KMS-11 (cell line): ENCODE measurements at regions not wholly inside any gene's neighbourhood (a gene's known extent, or its start where the extent isn't known, plus 50 kb on each side); places are given as distances from the start of the nearest gene placed in this dataset.

Source experiments
- H2AFZ ChIP-seq: fragments of 200-600 bp; sonication (generic); 2 replicates; pipeline ENCODE4 v1.6.1; 2016; ENCODE audit warnings: antibody characterized with exemption, mixed run types, low read depth
- H3K27ac ChIP-seq: fragments of 200-600 bp; sonication (generic); 2 replicates; pipeline ENCODE4 v1.6.1; 2016; ENCODE audit warnings: mild to moderate bottlenecking, mixed run types
- H3K27me3 ChIP-seq: fragments of 200-600 bp; sonication (generic); 2 replicates; pipeline ENCODE4 v1.6.1; 2017; ENCODE audit warnings: mild to moderate bottlenecking, low read depth, mixed run types, moderate library complexity; ENCODE audit not compliant: insufficient read depth
- H3K36me3 ChIP-seq: fragments of 200-600 bp; sonication (generic); 2 replicates; pipeline ENCODE4 v1.6.1; 2017; ENCODE audit warnings: mild to moderate bottlenecking, mixed run types; ENCODE audit not compliant: insufficient read depth
- H3K4me1 ChIP-seq: fragments of 200-600 bp; sonication (generic); 2 replicates; pipeline ENCODE4 v1.6.1; 2016; ENCODE audit warnings: mild to moderate bottlenecking, low read depth, mixed run types; ENCODE audit not compliant: poor library complexity, severe bottlenecking
- H3K4me2 ChIP-seq: fragments of 200-600 bp; sonication (generic); 2 replicates; pipeline ENCODE4 v1.7.0; 2016; ENCODE audit warnings: mild to moderate bottlenecking, mixed run types
- H3K4me3 ChIP-seq: fragments of 200-600 bp; sonication (generic); IDR thresholded peaks from 2 replicates; pipeline ENCODE4 v1.6.1; 2017; ENCODE audit warnings: low read depth, low read length, mixed read lengths; ENCODE audit not compliant: insufficient read depth
- H3K79me2 ChIP-seq: fragments of 200-600 bp; sonication (generic); 2 replicates; pipeline ENCODE4 v1.6.1; 2016; ENCODE audit warnings: low read depth, mixed run types; ENCODE audit not compliant: insufficient read depth
- H3K9ac ChIP-seq: fragments of 200-600 bp; sonication (generic); 2 replicates; pipeline ENCODE4 v1.6.1; 2016; ENCODE audit warnings: mild to moderate bottlenecking, mixed run types
- H4K20me1 ChIP-seq: fragments of 200-600 bp; sonication (generic); 2 replicates; pipeline ENCODE4 v1.6.1; 2016; ENCODE audit warnings: mild to moderate bottlenecking, mixed run types; ENCODE audit not compliant: insufficient read depth
- TF ChIP-seq, protein P1 (sequence below): fragments of 200-600 bp; sonication (generic); conservative IDR thresholded peaks from 2 replicates; pipeline ENCODE4 v1.6.1; 2017; ENCODE audit warnings: low read depth, mild to moderate bottlenecking, antibody characterized with exemption, low read length, moderate library complexity, mixed read lengths

DNA sequence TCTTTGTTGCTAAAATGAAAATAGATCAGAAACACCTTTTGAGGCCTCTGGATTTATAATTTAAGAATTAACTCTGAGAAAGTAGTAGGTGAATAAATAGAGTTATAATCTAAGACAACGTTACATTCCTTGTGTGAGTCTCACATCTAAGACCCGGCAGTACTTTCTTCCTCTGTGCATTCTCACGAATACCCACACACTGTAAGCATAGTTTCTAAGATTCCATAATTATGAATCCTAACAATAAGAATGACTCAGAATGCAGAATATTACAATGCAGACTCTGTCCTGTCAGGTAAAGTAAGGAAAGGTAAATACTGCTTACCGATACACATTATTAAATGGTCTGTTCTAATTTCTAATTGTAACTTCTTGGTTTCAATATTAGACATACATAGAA is 257.7 kb upstream of the CNTN6 start:
- Histone ChIP-seq H3K4me2 (no peak overlapping the region), H4K20me1 (no peaks in the 10 kb centered on the region), H3K27ac (no peak overlapping the region), H3K36me3 (no peaks in the 10 kb centered on the region), H3K9ac (no peak overlapping the region), H2AFZ (no peak overlapping the region), H3K4me3 (no peak overlapping the region), H3K4me1 (no peaks in the 10 kb centered on the region), H3K79me2 (no peaks in the 10 kb centered on the region), H3K27me3 (no peaks in the 10 kb centered on the region)
- TF ChIP-seq, protein P1, sequence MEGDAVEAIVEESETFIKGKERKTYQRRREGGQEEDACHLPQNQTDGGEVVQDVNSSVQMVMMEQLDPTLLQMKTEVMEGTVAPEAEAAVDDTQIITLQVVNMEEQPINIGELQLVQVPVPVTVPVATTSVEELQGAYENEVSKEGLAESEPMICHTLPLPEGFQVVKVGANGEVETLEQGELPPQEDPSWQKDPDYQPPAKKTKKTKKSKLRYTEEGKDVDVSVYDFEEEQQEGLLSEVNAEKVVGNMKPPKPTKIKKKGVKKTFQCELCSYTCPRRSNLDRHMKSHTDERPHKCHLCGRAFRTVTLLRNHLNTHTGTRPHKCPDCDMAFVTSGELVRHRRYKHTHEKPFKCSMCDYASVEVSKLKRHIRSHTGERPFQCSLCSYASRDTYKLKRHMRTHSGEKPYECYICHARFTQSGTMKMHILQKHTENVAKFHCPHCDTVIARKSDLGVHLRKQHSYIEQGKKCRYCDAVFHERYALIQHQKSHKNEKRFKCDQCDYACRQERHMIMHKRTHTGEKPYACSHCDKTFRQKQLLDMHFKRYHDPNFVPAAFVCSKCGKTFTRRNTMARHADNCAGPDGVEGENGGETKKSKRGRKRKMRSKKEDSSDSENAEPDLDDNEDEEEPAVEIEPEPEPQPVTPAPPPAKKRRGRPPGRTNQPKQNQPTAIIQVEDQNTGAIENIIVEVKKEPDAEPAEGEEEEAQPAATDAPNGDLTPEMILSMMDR = no peak

DNA sequence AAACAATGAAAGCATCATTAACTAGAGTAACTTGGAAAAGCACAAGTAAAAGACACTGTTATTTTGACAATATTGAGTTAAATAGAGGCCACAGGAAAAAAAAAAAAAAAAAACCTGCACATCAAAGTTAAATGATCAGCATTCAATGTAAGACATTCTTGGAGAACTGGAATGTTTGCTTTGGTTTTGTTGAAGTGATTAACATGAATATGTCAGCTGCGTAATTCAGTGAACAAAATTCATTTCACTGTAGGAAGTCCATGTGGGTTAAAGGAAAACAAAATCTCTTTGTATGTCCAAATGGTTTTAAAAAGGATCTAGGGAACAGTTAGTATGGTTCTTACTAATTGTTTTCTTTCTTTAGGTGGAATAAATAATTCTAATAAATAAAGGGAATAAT is 252.8 kb upstream of the CNTN6 start:
- Histone ChIP-seq H3K36me3 (no peaks in the 10 kb centered on the region), H2AFZ (no peak overlapping the region), H3K79me2 (no peaks in the 10 kb centered on the region), H3K4me2 (no peak overlapping the region), H3K4me1 (no peaks in the 10 kb centered on the region), H3K9ac (no peak overlapping the region), H3K4me3 (no peak overlapping the region), H3K27ac (no peak overlapping the region), H3K27me3 (no peaks in the 10 kb centered on the region), H4K20me1 (no peaks in the 10 kb centered on the region)
- TF ChIP-seq, protein P1 = no peak

DNA sequence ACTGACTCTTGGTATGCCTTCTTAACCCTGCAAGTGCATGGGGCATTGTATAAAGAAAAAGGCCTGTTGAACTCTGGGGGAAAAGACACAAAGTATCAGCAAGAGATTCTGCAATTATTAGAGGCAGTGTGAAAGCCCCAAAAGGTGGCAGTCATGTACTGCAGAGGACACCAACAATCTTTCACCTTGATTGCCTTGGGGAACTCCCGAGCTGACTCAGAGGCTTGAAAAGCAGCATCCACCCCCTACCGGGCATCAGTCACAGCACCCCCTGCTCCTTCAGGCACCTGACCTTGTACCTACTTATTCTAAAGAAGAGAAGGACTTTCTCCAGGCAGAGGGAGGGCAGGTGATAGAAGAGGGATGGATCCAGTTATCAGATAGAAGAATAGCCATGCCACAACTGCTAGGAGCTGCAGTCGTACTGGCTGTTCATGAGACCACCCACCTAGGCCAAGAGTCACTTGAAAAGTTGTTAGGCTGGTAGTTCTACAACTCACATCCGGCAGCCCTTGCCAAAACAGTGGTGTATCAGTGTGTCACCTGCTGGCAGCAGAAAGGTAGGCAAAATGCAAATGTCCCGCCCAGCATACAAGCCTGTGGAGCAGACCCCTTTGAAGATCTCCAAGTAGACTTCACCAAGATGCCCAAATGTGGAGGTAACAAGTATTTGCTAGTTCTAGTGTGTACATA is 241.6 kb upstream of the CNTN6 start:
- Histone ChIP-seq H3K36me3 (no peaks in the 10 kb centered on the region), H3K79me2 (no peaks in the 10 kb centered on the region), H3K4me1 (no peaks in the 10 kb centered on the region), H3K9ac (no peak overlapping the region), H3K4me2 (no peak overlapping the region), H3K27me3 (no peaks in the 10 kb centered on the region), H2AFZ (no peak overlapping the region), H3K27ac (no peak overlapping the region), H4K20me1 (no peaks in the 10 kb centered on the region), H3K4me3 (no peak overlapping the region)
- TF ChIP-seq, protein P1 = no peak

DNA sequence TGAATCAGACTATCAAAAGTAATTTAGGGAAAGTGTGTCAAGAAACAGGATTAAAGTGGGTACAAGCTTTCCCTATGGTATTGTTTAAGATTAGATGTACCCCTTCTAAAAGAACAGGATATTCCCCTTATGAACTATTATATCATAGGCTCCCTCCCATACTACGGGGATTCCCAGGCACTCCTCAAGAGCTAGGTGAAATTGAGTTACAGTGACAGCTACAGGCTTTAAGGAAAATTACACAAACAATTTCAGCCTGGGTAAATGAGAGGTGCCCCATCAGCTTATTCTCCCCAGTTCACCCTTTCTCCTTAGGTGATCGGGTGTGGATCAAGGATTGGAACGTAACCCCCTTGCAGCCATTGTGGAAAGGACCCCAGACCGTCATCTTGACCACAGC is 240.8 kb upstream of the CNTN6 start:
- no peak overlapping the region for H3K9ac ChIP-seq
- no peak overlapping the region for H3K27ac ChIP-seq
- no peak overlapping the region for H3K4me3 ChIP-seq
- H4K20me1 ChIP-seq = no peaks in the 10 kb centered on the region
- H3K4me2 ChIP-seq = no peak overlapping the region
- H3K79me2 ChIP-seq = no peaks in the 10 kb centered on the region
- TF ChIP-seq, protein P1 = no peak
- H3K27me3 ChIP-seq = no peaks in the 10 kb centered on the region
- no peak overlapping the region for H2AFZ ChIP-seq
- no peaks in the 10 kb centered on the region for H3K36me3 ChIP-seq
- no peaks in the 10 kb centered on the region for H3K4me1 ChIP-seq
